ENCODE measurements at regions not wholly inside any gene's neighbourhood (a gene's known extent, or its start where the extent isn't known, plus 50 kb on each side); places are given as distances from the start of the nearest gene placed in this dataset.

DNA sequence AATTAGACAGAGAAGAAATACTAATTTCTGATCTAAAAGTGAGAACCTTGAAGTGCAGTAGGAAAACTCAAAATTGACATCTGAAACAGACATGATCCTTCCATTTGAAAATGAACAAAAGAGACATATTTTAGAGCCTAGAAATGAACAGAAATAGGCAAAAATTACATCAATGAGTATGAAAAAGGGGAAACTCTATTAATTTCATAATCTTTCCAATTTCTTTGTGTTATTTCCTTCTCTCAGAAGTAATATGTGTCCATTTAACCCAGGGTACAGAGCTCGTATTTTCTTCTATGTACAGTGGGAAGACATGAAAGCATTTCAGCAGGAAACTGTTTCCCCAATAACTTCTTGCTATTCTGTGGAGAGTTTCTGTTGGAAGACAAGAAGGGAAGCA, 263.1 kb downstream of the CGGBP1 start:
- TF ChIP-seq, protein P1, sequence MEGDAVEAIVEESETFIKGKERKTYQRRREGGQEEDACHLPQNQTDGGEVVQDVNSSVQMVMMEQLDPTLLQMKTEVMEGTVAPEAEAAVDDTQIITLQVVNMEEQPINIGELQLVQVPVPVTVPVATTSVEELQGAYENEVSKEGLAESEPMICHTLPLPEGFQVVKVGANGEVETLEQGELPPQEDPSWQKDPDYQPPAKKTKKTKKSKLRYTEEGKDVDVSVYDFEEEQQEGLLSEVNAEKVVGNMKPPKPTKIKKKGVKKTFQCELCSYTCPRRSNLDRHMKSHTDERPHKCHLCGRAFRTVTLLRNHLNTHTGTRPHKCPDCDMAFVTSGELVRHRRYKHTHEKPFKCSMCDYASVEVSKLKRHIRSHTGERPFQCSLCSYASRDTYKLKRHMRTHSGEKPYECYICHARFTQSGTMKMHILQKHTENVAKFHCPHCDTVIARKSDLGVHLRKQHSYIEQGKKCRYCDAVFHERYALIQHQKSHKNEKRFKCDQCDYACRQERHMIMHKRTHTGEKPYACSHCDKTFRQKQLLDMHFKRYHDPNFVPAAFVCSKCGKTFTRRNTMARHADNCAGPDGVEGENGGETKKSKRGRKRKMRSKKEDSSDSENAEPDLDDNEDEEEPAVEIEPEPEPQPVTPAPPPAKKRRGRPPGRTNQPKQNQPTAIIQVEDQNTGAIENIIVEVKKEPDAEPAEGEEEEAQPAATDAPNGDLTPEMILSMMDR (IDR thresholded peaks at IDR 0.05; ENCODE audit: low read depth, low read length, missing input control) = no peak
- TF ChIP-seq GABPA (IDR thresholded peaks at IDR 0.05 in 1 of 2, conservative IDR thresholded peaks at IDR 0.05 in 1 of 2) (no peak), JUND (IDR thresholded peaks at IDR 0.05) (no peak), RAD21 (IDR thresholded peaks at IDR 0.05) (no peak), FOXA1 (IDR thresholded peaks at IDR 0.05) (no peak), TAF1 (conservative IDR thresholded peaks at IDR 0.05) (no peak)
- TF ChIP-seq, protein P2, sequence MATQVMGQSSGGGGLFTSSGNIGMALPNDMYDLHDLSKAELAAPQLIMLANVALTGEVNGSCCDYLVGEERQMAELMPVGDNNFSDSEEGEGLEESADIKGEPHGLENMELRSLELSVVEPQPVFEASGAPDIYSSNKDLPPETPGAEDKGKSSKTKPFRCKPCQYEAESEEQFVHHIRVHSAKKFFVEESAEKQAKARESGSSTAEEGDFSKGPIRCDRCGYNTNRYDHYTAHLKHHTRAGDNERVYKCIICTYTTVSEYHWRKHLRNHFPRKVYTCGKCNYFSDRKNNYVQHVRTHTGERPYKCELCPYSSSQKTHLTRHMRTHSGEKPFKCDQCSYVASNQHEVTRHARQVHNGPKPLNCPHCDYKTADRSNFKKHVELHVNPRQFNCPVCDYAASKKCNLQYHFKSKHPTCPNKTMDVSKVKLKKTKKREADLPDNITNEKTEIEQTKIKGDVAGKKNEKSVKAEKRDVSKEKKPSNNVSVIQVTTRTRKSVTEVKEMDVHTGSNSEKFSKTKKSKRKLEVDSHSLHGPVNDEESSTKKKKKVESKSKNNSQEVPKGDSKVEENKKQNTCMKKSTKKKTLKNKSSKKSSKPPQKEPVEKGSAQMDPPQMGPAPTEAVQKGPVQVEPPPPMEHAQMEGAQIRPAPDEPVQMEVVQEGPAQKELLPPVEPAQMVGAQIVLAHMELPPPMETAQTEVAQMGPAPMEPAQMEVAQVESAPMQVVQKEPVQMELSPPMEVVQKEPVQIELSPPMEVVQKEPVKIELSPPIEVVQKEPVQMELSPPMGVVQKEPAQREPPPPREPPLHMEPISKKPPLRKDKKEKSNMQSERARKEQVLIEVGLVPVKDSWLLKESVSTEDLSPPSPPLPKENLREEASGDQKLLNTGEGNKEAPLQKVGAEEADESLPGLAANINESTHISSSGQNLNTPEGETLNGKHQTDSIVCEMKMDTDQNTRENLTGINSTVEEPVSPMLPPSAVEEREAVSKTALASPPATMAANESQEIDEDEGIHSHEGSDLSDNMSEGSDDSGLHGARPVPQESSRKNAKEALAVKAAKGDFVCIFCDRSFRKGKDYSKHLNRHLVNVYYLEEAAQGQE (IDR thresholded peaks at IDR 0.05) = no peak

Data from liver (tissue), 3 donors.